ENCODE measurements at regions not wholly inside any gene's neighbourhood (a gene's known extent, or its start where the extent isn't known, plus 50 kb on each side); places are given as distances from the start of the nearest gene placed in this dataset.
"Not testable (repeated sequence)": the region's sequence is repeated elsewhere in the genome, so short reads cannot be mapped to it uniquely, and the experiment has no call there.

DNA sequence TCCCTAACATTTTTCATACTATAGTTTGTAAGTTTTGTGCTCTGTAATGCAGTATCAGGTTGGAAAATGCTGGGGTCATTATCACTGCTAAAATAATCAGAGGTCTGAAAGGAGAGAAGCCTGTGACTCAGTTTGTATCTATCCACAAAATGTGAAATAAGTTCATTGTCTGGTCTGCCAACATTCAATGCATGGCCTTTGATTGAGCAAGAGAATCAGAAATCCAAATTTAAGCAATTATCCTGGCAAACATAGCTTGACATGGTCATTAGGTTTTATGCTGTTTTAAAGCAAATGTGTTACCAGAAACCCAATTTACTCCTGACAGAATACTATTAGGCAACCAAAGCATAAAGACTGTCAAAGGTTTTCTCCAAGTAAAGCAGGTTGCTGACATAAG is 709.7 kb upstream of the SEMA3D start:
- DNase-seq (ENCODE audit: low read depth in 2 of 3, low spot score in 2 of 3), result no peak

DNA sequence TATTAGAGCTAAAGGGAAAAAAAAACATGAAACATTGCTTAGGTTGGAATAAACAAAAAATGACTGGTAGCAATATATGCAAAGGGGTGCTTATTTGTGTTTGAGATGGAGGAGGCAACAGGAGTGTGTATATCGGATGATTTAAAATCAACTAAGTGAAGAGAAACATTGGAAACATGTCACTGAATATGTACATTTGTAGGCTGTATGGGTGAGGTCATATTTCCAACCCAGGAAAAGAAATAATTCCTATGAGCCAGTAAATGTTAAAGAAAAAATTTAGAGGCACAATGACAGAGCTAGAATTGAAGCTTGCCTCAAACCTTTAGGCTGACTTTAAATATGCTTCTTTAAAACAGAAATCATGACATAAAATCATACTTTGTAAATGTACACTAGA is 709.0 kb upstream of the SEMA3D start:
- DNase-seq (ENCODE audit: low read depth in 2 of 3, low spot score in 2 of 3), result no peak

DNA sequence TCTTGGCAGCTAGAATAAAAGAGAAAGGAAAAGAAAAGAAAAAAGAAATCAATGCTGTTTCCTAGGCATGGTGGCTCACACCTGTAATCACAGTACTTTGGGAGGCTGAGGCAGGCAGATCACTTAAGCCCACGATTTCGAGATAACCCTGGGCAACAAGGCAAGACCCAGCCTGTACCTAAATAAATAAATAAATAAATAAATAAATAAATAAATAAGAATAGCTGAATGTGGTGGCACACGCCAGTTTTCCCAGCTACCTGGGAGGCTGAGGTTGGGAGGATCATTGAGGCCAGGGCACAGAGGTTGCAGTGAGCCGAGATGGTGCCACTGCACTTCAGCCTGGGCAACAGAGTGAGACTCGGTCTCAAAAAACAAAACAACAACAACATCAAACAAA is 705.0 kb upstream of the SEMA3D start:
- DNase-seq (ENCODE audit: low read depth in 2 of 3, low spot score in 2 of 3), result not testable (repeated sequence)

DNA sequence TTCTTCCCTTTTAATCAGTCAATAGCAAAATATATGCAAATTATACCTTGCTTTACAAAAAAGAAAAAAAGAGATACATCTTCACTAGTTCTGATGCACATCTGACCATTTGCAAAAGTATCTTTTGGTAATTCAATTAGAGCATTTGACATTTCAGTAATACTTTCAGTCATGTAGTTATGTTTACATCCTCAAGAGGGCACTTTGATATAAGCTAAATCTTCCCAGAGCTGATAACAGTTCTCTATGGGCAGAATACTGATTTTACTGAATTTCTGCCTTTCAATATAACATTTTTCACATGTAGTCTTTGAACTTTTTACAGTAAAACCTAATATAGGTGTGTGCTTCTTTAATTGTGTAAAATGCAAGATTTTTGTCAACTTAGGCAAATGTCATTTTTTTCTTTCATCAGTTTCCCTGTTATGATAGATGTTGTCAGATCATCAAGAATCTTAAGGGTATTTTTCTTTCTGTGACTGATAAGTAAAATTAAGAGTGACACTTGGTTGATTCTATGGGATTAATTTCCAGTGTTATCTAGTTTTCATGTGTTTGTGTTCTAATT is 703.5 kb upstream of the SEMA3D start:
- no peak for DNase-seq (ENCODE audit: low read depth in 2 of 3, low spot score in 2 of 3)

DNA sequence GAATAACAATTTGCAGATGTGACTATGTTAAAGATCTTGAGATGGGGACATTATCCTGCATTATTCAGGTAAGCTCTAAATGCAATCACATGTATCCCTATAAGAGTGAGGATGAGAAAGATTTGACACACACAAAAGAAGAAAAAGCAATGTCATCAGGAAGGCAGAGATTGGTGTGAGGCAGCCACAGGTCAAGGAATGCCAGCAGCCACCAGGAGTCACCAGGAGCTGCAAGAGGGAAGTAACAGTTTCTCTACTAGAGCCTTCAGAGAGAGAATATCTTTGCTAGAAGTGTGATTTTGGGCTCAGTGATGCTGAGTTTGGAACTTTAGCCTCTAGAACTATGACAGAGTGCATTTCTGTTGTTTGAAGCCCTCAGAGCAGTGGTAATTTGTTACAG is 700.3 kb upstream of the SEMA3D start:
- no peak for DNase-seq (ENCODE audit: low read depth in 2 of 3, low spot score in 2 of 3)

DNA sequence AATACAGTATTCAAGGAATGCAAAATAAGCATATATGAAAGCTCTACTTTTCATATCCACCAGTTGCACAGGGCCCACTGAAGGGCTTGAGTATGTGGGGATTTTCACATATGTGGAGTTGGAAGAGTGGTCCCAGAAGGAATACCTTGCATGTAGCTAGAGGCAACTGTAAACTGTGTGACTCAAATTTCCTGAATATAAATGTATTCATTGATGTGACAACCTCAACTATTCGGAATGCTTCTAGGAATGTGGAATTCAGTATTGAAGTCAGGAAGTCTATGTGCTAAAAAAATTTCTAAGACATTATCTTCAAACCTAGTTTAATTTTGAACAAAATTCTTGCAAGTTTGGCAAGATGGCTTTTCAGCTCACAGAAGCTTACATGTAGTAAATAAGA is 695.5 kb upstream of the SEMA3D start:
- no peak for DNase-seq (ENCODE audit: low read depth in 2 of 3, low spot score in 2 of 3)

DNA sequence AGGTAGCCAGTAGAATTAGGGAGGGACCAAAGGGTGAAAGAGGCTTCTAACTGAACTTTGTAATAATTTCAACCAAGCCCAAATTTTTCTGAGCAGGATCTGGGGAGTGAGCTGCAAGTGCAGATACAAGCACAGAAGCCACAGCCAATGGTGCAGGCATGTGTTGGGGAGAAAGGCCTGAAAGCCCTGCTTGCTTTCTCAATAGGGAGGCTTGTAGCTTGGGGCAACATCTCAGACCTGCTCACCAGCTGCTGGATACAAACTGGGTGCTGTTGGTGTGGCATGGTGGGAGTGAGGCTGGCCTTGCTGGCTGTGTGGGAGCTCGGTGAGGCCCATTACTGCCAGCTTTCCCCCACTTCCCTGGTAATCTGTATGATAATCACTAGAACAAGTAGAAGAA is 688.5 kb upstream of the SEMA3D start:
- no peak for DNase-seq (ENCODE audit: low read depth in 2 of 3, low spot score in 2 of 3)

DNA sequence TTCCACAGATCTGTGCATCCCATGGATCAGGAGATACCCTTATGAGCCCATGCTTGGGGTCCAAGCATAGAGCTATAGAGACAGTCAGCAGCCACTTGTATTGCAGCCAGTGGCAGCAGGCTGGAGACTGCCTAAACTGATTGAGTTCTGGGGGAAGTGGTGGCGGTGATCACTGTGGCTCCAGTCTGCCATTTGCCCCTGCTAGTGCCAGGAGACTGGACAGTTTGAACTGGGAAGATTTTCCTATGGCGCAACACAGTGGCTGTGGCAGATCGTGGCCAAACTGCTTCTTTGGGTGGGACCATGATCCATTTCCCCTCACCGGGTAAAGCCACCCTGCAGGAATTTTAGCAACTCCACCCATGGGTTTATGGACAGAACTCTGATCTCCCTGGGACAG is 679.7 kb upstream of the SEMA3D start:
- DNase-seq (ENCODE audit: low read depth in 2 of 3, low spot score in 2 of 3), result no peak

DNA sequence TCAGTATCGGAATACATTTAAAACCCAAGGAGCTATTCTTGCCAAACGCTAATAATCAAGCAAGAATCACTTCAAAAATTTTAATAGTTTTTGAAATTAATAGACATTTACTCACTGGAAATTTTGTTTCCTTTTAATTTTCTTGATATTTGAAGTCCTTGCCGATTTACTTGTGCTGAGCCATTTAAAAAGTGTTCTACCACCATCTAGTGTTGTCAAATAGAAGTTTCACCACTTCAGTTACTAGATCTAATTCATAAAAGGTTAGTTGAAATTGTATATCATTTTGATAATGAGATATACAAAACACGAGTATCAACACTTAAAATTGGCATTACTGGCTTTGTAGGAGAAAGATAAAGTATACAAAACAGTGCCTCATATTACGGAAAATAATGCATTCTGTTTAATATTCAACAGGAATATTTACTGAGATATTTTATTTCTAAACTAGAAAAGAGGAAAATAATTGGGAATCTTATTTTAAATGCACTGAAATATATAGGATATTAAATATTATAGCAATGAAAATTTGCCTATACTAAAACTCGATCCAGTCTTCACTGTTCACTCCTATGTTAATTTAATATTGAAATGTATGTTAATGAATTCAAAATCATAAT is 664.8 kb upstream of the SEMA3D start:
- no peak for DNase-seq (ENCODE audit: low read depth in 2 of 3, low spot score in 2 of 3)

DNA sequence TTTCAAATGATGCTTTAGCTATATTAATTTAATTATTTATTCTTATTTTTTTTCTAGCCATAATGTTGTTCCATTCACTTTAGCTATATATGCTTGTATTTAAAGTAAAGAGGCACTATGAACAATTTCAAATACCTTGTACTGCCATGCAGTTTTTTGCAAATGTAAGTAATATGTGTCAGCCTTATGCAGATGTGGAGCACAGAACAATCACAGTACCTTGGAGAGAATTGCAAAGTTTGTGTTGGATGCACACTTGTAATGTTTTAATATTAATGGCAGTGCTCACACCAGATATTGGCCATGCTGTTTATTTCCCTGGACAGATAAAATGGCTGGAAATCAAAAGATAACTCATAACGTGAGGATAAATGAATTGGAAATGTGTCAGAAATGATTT is 663.5 kb upstream of the SEMA3D start:
- no peak for DNase-seq (ENCODE audit: low read depth in 2 of 3, low spot score in 2 of 3)

DNA sequence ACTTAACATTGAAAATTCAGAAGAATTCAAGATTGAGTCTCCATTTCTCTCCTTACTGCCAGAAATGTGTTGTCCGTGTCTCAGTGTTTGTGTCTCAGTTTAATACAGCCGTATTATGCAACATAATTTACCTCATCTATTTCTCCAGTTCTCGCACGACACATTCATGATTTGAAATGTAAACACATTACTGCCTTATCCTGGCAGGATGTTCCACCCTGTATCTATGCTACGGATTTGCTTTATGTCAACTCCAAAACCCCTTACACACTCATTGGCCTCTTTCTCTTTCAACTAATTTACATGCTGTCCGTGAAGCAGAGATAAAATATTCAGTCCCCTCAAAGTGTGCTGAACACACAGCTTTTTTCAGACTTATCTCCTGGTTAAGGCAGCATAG is 653.7 kb upstream of the SEMA3D start:
- DNase-seq (ENCODE audit: low read depth in 2 of 3, low spot score in 2 of 3), result no peak

DNA sequence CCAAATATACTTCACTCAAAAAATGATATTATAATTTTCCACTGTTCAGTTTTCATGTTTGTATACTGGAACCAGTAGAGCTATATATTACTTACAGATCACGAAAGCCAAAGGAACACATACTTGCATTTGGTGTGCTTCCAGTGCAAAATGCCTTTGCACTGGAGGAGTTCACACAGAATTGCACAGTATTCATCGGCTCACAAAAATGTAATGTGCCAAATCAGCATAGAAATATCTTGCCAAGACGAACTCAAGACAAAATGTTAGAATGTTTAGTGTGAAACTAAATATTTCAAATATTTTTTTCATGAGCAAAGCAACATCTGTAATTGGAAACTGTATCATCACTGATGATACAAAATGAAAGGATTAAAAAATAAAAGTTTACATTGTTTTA is 646.2 kb upstream of the SEMA3D start:
- no peak for DNase-seq (ENCODE audit: low read depth in 2 of 3, low spot score in 2 of 3)

DNA sequence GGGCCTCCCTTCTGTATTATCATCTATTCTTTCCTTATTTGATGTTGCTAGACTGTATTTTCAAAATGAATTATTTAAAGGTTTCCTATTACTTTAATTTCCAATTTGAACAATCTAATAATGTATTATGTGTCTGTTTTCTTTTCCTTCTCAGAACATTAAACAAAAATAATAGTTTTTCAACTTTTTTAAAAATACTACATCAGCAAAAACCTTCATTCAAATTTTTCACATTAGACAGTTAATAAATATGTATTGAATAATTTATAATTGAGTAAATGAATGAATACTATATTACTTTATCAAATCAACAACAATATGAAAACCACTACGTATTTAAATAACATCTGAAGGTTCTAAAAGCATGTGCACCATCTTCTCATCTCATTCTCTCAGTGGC is 644.1 kb upstream of the SEMA3D start:
- no peak for DNase-seq (ENCODE audit: low read depth in 2 of 3, low spot score in 2 of 3)

DNA sequence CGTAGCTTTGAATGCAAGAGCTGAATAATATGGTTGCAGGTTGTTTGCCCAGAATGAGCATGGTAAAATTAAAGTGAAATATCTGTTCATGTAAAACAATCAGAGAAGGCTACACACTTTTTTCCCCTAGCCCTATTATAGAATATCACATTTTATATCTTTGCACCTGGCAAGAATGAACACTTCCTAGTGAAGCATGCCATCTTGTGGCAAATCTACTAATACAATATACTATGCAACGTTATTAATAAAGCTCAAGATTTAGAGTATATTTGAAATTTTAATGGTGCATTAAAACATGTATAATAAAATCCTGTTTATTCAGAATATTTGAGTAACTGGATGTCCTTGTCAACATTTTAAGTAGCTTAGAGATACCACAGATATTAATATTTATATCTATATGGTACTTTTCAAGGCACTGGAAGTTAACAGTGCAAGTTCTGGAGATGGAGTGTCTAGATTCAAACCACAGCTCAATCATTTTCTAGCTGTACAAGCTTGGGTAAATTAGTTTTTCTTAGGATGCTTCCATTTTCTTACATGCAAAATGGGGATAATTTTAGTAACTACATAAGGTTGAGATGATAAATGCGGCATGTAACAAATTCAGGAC is 643.1 kb upstream of the SEMA3D start:
- no peak for DNase-seq (ENCODE audit: low read depth in 2 of 3, low spot score in 2 of 3)

DNA sequence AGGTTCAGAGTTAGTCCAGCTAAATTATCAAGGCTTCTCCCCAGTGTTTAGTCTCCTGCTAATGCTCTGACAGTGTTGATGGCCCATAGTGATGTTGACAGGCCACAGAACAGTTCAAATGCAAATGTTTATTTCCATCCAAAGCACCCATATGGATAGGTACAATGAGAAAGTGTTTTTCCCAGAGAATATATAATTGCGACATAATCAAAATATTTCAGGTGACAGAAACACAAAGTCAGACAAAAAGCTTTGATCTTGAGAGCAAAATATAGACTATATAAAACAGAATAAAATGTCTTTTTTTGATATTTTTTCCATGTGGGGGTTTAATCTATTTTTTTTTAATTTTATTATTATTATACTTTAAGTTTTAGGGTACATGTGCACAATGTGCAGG is 642.3 kb upstream of the SEMA3D start:
- DNase-seq (ENCODE audit: low read depth in 2 of 3, low spot score in 2 of 3), result no peak

DNA sequence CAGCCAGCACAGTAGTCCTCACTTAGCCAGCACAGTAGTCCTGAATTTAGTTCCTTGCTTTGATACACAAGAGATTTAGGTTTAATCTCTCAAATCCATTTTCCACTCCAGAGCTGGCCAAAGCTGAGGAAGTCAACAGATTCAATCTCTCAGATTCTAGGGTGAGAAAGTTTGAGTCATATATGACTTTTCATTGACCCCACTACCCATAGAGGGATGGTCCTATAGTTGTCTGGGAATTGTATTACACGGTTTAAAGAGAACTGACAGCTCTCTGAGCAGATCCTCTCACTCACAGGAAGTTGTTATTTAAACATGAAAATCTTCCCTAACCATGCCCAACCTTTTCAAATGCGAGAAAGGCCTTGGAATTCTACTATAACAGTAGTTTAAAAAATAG is 641.8 kb upstream of the SEMA3D start:
- DNase-seq (ENCODE audit: low read depth in 2 of 3, low spot score in 2 of 3), result no peak

DNA sequence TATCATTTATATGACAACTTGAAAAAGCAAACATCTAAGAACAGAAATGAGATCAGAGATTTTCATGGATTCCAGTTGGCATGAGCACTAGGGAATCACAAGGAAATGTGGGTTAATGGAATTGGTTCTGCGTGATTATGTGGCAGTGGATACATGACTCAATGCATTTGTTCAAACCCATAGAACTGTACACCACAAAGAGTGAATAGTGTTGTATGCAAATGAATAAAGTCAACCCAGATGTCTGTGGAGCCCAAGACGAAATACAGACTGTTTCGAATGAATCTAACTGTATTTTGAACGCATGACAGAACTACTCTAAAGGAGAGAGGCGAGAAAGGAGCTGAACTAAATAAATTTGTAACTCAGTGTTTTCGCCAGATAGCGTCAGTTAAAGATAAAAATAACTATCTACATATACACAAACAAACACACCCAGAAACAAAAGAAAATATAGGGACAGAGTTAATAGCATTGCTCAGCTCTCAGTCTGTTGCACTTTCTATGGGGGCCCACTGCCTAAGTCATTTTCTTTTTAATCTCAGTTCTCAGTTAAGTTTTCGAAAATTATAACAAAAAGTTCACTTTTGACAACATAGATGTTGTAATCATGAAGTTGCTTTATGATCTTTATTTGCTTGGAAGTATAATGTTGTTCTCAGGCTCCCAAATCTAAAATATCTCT is 636.7 kb upstream of the SEMA3D start:
- DNase-seq (ENCODE audit: low read depth in 2 of 3, low spot score in 2 of 3), result no peak

DNA sequence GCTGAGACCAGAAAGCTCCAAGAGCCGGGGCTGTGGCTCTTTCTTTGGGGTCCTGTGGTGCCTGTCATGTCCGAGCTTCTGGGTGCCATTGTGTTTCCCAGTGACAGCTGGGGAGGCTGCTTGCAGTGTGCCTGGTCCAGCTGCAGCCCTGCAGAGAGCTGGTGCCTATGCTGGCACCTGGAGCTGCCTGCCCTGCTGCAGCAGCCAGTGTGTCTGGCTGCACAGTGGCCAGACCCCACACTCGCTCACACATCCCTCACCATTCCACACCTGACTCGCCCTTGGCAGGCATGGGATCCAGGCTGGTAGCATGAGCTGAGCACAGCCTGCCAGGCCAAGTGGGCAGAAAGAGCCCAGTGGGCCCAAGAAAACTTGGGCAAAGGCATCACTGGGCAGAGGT is 635.1 kb upstream of the SEMA3D start:
- DNase-seq (ENCODE audit: low read depth in 2 of 3, low spot score in 2 of 3), result no peak

DNA sequence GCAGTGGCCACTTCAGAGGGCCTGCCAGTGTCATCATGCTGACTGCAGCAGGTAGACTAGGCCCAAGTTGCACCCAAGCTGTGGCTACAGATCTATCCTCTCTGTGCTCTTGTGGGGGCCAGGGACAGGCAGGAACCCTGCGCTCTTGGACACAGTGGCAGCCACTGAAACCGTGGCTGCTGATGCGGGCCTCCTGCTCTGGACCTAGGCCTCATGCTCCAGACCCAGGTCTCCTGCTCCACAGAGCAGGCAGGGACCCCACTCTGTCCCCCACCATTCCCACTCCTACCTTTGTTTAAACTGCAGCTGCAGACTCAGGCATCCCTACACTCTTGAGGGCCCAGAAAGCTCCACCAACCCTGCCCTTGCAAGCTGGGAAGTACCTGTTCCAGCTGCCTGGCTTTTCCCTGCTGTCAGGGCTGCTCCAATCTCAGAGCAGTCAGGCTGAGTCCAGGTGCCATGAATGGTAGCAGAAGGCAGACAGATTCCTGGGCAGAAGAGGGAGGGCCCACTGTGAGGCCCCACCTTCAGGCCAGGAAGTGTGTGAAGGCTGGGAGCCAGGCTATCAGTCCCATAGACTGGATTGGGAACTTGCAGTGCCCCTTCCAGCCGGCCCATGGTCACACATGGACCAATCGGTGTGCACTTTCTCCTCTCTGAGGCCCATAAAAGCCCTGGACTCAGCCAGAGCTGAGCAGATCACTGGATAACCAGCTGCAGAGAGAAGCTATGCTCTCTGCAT is 634.0 kb upstream of the SEMA3D start:
- DNase-seq (ENCODE audit: low read depth in 2 of 3, low spot score in 2 of 3), result no peak

DNA sequence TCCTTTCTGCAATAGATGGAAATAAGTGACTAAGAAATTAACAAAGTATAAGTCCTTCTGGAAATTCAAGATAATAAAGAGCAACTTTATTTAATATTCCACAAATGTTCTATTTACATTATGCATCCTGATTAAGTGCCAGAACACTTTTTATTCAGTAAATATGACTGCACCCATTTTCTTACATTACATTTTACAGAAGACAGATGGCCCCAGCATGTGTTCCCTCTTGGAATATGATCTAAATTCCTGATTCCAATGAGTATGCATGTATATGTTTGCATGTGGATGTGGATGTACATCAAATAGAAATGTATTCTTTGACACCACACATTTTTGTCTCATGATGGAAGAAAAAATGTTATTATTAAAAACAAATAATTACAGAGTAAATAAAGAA is 628.7 kb upstream of the SEMA3D start:
- DNase-seq (ENCODE audit: low read depth in 2 of 3, low spot score in 2 of 3), result no peak

DNA sequence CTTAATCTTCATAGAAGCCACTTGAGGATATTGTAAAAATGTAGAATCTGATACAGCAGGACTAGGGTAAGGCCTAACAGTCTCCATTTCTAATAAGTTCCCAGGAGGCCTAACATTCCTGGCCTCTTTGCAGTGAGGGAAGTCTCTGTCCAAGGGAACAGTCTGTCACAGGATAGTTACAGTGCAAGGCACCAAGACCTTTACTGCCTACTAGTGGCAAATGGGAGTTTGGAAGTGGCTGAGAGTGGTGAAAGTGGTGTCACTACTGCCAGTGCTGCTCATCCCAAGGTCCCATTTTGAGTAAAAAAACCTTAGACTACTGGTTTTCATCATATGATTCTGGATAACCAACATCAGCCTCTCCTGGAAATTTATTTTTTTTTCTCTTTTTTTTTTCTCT is 619.5 kb upstream of the SEMA3D start:
- DNase-seq (ENCODE audit: low read depth in 2 of 3, low spot score in 2 of 3), result no peak

DNA sequence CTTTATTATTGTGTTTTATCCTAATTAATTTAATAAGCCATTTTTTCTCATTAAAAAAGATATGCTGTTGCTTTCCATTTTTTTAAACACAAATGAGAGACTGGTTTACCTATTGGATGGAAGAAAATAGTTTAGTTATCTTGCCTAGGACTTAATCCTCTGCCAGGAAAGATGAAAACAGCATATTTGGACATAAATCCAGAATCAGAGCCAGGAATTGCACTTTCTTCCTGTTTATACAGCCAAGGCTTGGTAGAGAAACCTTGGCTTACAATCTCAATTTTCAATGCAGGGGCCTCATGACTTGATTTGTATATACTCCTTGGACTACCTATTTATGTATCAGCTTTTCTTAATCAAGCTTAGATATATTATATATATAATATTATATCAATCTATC is 618.8 kb upstream of the SEMA3D start:
- DNase-seq (ENCODE audit: low read depth in 2 of 3, low spot score in 2 of 3), result no peak
